ENCODE measurements at regions not wholly inside any gene's neighbourhood (a gene's known extent, or its start where the extent isn't known, plus 50 kb on each side); places are given as distances from the start of the nearest gene placed in this dataset.

GRCh38 chr5:121313886-121314285 lies 537.8 kb upstream of the FTMT start:
- TF ChIP-seq CTCF (IDR thresholded peaks at IDR 0.05): no peak
- TF ChIP-seq EZH2phosphoT487 (IDR thresholded peaks at IDR 0.05): no peak
- TF ChIP-seq EZH2 (IDR thresholded peaks at IDR 0.05): no peak

Data from neural progenitor cell (in vitro differentiated cells).